H9 (cell line): ENCODE measurements at regions not wholly inside any gene's neighbourhood (a gene's known extent, or its start where the extent isn't known, plus 50 kb on each side); places are given as distances from the start of the nearest gene placed in this dataset.

Experiments used
- DNase-seq: peaks from one replicate; pipeline ENCODE4 v3.0.0-alpha.2; 2017
- H2AFZ ChIP-seq: one replicate; pipeline ENCODE4 v1.6.1; 2013; ENCODE audit warnings: mild to moderate bottlenecking, low read length, control low read depth, moderate library complexity
- H2AK5ac ChIP-seq: 2 replicates; pipeline ENCODE4 v1.6.1; 2013; ENCODE audit warnings: low read length, control low read depth, mixed read lengths; ENCODE audit not compliant: insufficient read length
- H2BK120ac ChIP-seq: one replicate; pipeline ENCODE4 v1.6.1; 2013; ENCODE audit warnings: low read depth, mild to moderate bottlenecking, low read length, control low read depth, inconsistent platforms; ENCODE audit not compliant: poor library complexity, severe bottlenecking
- H2BK12ac ChIP-seq: 2 replicates; pipeline ENCODE4 v1.6.1; 2013; ENCODE audit warnings: low read length, control low read depth, mixed read lengths, low read depth; ENCODE audit not compliant: insufficient read length
- H2BK15ac ChIP-seq: 2 replicates; pipeline ENCODE4 v1.6.1; 2013; ENCODE audit warnings: low read depth, low read length, control low read depth
- H2BK20ac ChIP-seq: one replicate; pipeline ENCODE4 v1.6.1; 2013; ENCODE audit warnings: low read depth, mild to moderate bottlenecking, low read length, control low read depth, inconsistent platforms; ENCODE audit not compliant: poor library complexity, severe bottlenecking
- H2BK5ac ChIP-seq: 2 replicates; pipeline ENCODE4 v1.6.1; 2013; ENCODE audit warnings: low read length, control low read depth, mixed read lengths; ENCODE audit not compliant: insufficient read length
- H3K14ac ChIP-seq: 2 replicates; pipeline ENCODE4 v1.6.1; 2013; ENCODE audit warnings: low read length, control low read depth; ENCODE audit not compliant: insufficient read depth
- H3K18ac ChIP-seq: 2 replicates; pipeline ENCODE4 v1.6.1; 2013; ENCODE audit warnings: low read depth, mild to moderate bottlenecking, mixed read lengths, low read length, control low read depth; ENCODE audit not compliant: insufficient read length
- H3K23ac ChIP-seq: 2 replicates; pipeline ENCODE4 v1.6.1; 2013; ENCODE audit warnings: low read length, control low read depth, mixed read lengths, low read depth; ENCODE audit not compliant: insufficient read length
- H3K23me2 ChIP-seq: 2 replicates; pipeline ENCODE4 v1.6.1; 2013; ENCODE audit warnings: low read depth, mild to moderate bottlenecking, mixed read lengths, low read length, control low read depth; ENCODE audit not compliant: insufficient read length, poor library complexity, severe bottlenecking
- H3K27ac ChIP-seq: 2 replicates; pipeline ENCODE4 v1.5.1; 2013; ENCODE audit warnings: low read length, control low read depth, mixed read lengths, low read depth; ENCODE audit not compliant: insufficient read length
- H3K27me3 ChIP-seq: 2 replicates; pipeline ENCODE4 v1.6.1; 2013; ENCODE audit warnings: low read length, control low read depth, inconsistent platforms; ENCODE audit not compliant: insufficient read depth
- H3K4ac ChIP-seq: 2 replicates; pipeline ENCODE4 v1.6.1; 2013; ENCODE audit warnings: low read depth, mild to moderate bottlenecking, control low read depth, inconsistent platforms, low read length, moderate library complexity
- H3K4me1 ChIP-seq: 2 replicates; pipeline ENCODE4 v1.6.1; 2013; ENCODE audit warnings: low read length, control low read depth, inconsistent platforms; ENCODE audit not compliant: insufficient read depth
- H3K4me2 ChIP-seq: 2 replicates; pipeline ENCODE4 v1.6.1; 2013; ENCODE audit warnings: low read length, control low read depth, mixed read lengths; ENCODE audit not compliant: insufficient read length, insufficient read depth
- H3K56ac ChIP-seq: 2 replicates; pipeline ENCODE4 v1.6.1; 2013; ENCODE audit warnings: low read depth, mild to moderate bottlenecking, mixed read lengths, low read length, control low read depth; ENCODE audit not compliant: insufficient read length
- H3K79me1 ChIP-seq: 2 replicates; pipeline ENCODE4 v1.6.1; 2013; ENCODE audit warnings: low read depth, mild to moderate bottlenecking, moderate library complexity, low read length, control low read depth, inconsistent platforms; ENCODE audit not compliant: insufficient read depth, poor library complexity, severe bottlenecking
- H3K79me2 ChIP-seq: 2 replicates; pipeline ENCODE4 v1.6.1; 2013; ENCODE audit warnings: low read length, control low read depth, inconsistent platforms; ENCODE audit not compliant: insufficient read depth
- H3K9ac ChIP-seq: 2 replicates; pipeline ENCODE4 v1.6.1; 2013; ENCODE audit warnings: low read length, control low read depth, mixed read lengths; ENCODE audit not compliant: insufficient read length; ENCODE audit errors: extremely low read depth
- H3K9me3 ChIP-seq: one replicate; pipeline ENCODE4 v1.6.1; 2013; ENCODE audit warnings: low read depth, low read length, inconsistent platforms; ENCODE audit not compliant: control insufficient read depth
- H3T11ph ChIP-seq: one replicate; pipeline ENCODE4 v1.6.1; 2013; ENCODE audit warnings: mild to moderate bottlenecking, low read length, control low read depth, inconsistent platforms
- H4K20me1 ChIP-seq: one replicate; pipeline ENCODE4 v1.6.1; 2013; ENCODE audit not compliant: control insufficient read depth, insufficient read length, insufficient read depth
- H4K5ac ChIP-seq: 2 replicates; pipeline ENCODE4 v1.6.1; 2013; ENCODE audit warnings: low read depth, mild to moderate bottlenecking, mixed read lengths, low read length, control low read depth; ENCODE audit not compliant: insufficient read length
- H4K8ac ChIP-seq: replicated peaks from 2 replicates; pipeline ENCODE4 v1.6.1; 2013; ENCODE audit warnings: low read length, control low read depth, mixed read lengths, low read depth; ENCODE audit not compliant: insufficient read length
- H4K91ac ChIP-seq: 2 replicates; pipeline ENCODE4 v1.6.1; 2013; ENCODE audit warnings: low read depth, mild to moderate bottlenecking, moderate library complexity, mixed read lengths, low read length, control low read depth; ENCODE audit not compliant: insufficient read length
- H3K27ac Mint-ChIP-seq, 3 experiments: 2 replicates in 2 of 3; 3 replicates in 1 of 3; pipeline ENCODE4 v1.8.0; 2020 to 2021; ENCODE audit warnings: mixed read lengths in 3 of 3, mild to moderate bottlenecking in 1 of 3, moderate library complexity in 1 of 3
- H3K27me3 Mint-ChIP-seq: 2 replicates; pipeline ENCODE4 v1.8.0; 2021; ENCODE audit warnings: low read depth, mild to moderate bottlenecking, moderate library complexity, mixed read lengths
- H3K36me3 Mint-ChIP-seq, 3 experiments: 2 replicates in 2 of 3; 3 replicates in 1 of 3; pipeline ENCODE4 v1.8.0; 2020 to 2021; ENCODE audit warnings: low read depth in 3 of 3, mixed read lengths in 3 of 3; ENCODE audit not compliant: insufficient read depth in 1 of 3
- H3K4me1 Mint-ChIP-seq, 2 experiments: 2 replicates each; pipeline ENCODE4 v1.8.0; 2020; ENCODE audit warnings: mixed read lengths in 2 of 2
- H3K4me3 Mint-ChIP-seq, 2 experiments: 2 replicates in 1 of 2; 3 replicates in 1 of 2; pipeline ENCODE4 v1.8.0; 2020 to 2021; ENCODE audit warnings: mild to moderate bottlenecking in 2 of 2, mixed read lengths in 2 of 2, moderate library complexity in 1 of 2
- H3K9me3 Mint-ChIP-seq, 2 experiments: 2 replicates in 1 of 2; 3 replicates in 1 of 2; pipeline ENCODE4 v1.8.0; 2020; ENCODE audit warnings: mild to moderate bottlenecking in 2 of 2, mixed read lengths in 2 of 2, moderate library complexity in 1 of 2
- WGBS: extraction: QIAGEN DNeasy Blood & Tissue Kit; methylation state at CpG from one replicate; pipeline ENCODE4 v1.1.7; 2013; ENCODE audit warnings: missing lambda C conversion rate, low lambda C conversion rate, mixed read lengths; ENCODE audit not compliant: insufficient read length; ENCODE audit errors: extremely low coverage; 5-methylcytosine and 5-hydroxymethylcytosine counted together
- TF ChIP-seq, protein P1 (sequence below): fragments of 200-600 bp; sonication (generic); conservative IDR thresholded peaks from 3 replicates; pipeline ENCODE4 v1.8.0; 2021; ENCODE audit warnings: antibody characterized with exemption, mild to moderate bottlenecking

DNA sequence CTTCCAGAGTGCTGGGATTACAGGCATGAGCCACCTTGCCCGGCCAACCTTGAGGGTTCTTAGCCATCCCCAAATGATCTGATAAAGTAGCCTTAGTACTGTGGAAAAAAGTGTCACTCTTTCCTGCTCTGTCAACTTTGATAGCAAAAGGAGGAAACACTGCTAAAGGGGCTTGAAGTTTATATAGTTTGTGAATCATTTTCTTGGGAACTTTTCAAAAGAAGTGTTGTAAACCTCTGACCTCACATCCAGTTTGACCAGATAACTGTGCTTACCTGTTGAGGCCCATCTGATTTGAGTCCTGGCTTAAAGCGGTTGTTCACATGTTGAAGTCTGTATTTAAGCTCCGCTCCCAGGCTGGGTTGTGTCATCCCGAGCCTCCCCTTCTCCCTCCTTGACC lies 303.3 kb downstream of the DOCK8 start:
- H3K4me2 ChIP-seq: no peak overlapping the region
- no peak overlapping the region for H4K91ac ChIP-seq
- Mint-ChIP-seq H3K4me3 (no peak overlapping the region), H3K36me3 (peaks cover 3 to 13% (median 13%) of the 10 kb centered on the region in 3 experiments; a peak in 6 of 7 replicates), H3K4me1 (peaks cover 4 to 8% of the 10 kb centered on the region in 2 experiments), H3K27me3 (no peaks in the 10 kb centered on the region; the same call in 1 of the 2 replicates), H3K9me3 (peaks cover 7 to 9% of the 10 kb centered on the region in 2 experiments), H3K27ac (no peak overlapping the region)
- H3K27me3 ChIP-seq: no peaks in the 10 kb centered on the region
- no peaks in the 10 kb centered on the region for H3K4me1 ChIP-seq
- H3K9ac ChIP-seq: no peak overlapping the region
- no peaks in the 10 kb centered on the region for H4K20me1 ChIP-seq
- no peaks in the 10 kb centered on the region for H3K9me3 ChIP-seq
- H3K27ac ChIP-seq: no peak overlapping the region
- no peaks in the 10 kb centered on the region for H3K23me2 ChIP-seq
- no peak overlapping the region for H4K5ac ChIP-seq
- H2BK12ac ChIP-seq: no peak overlapping the region
- no peak overlapping the region for H3K18ac ChIP-seq
- no CpG with 5 or more reads among the region's 4 CpGs for WGBS
- H2AK5ac ChIP-seq: no peak overlapping the region
- DNase-seq: no peak
- H3K79me1 ChIP-seq: peaks cover 4% of the 10 kb centered on the region
- H2BK120ac ChIP-seq: no peak overlapping the region
- H3K4ac ChIP-seq: no peak overlapping the region
- no peak overlapping the region for H3T11ph ChIP-seq
- no peak overlapping the region for H2BK5ac ChIP-seq
- H3K14ac ChIP-seq: no peak overlapping the region
- no peak overlapping the region for H4K8ac ChIP-seq
- no peak overlapping the region for H3K23ac ChIP-seq
- H3K56ac ChIP-seq: no peak overlapping the region
- H3K79me2 ChIP-seq: peaks cover 2% of the 10 kb centered on the region; the same call in 1 of the 2 replicates
- TF ChIP-seq, protein P1, sequence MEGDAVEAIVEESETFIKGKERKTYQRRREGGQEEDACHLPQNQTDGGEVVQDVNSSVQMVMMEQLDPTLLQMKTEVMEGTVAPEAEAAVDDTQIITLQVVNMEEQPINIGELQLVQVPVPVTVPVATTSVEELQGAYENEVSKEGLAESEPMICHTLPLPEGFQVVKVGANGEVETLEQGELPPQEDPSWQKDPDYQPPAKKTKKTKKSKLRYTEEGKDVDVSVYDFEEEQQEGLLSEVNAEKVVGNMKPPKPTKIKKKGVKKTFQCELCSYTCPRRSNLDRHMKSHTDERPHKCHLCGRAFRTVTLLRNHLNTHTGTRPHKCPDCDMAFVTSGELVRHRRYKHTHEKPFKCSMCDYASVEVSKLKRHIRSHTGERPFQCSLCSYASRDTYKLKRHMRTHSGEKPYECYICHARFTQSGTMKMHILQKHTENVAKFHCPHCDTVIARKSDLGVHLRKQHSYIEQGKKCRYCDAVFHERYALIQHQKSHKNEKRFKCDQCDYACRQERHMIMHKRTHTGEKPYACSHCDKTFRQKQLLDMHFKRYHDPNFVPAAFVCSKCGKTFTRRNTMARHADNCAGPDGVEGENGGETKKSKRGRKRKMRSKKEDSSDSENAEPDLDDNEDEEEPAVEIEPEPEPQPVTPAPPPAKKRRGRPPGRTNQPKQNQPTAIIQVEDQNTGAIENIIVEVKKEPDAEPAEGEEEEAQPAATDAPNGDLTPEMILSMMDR: no peak
- H2BK15ac ChIP-seq: no peak overlapping the region
- no peak overlapping the region for H2BK20ac ChIP-seq
- no peak overlapping the region for H2AFZ ChIP-seq
